Cerebellar nuclear complex (tissue), 1 donor: ENCODE measurements at regions not wholly inside any gene's neighbourhood (a gene's known extent, or its start where the extent isn't known, plus 50 kb on each side); places are given as distances from the start of the nearest gene placed in this dataset.
"Not testable (repeated sequence)": the region's sequence is repeated elsewhere in the genome, so short reads cannot be mapped to it uniquely, and the experiment has no call there.

ENCODE experiments used
- DNase-seq, 2 experiments: peaks; one replicate each; lab custom pipeline; 2025; lab: John Stamatoyannopoulos, UW

DNA sequence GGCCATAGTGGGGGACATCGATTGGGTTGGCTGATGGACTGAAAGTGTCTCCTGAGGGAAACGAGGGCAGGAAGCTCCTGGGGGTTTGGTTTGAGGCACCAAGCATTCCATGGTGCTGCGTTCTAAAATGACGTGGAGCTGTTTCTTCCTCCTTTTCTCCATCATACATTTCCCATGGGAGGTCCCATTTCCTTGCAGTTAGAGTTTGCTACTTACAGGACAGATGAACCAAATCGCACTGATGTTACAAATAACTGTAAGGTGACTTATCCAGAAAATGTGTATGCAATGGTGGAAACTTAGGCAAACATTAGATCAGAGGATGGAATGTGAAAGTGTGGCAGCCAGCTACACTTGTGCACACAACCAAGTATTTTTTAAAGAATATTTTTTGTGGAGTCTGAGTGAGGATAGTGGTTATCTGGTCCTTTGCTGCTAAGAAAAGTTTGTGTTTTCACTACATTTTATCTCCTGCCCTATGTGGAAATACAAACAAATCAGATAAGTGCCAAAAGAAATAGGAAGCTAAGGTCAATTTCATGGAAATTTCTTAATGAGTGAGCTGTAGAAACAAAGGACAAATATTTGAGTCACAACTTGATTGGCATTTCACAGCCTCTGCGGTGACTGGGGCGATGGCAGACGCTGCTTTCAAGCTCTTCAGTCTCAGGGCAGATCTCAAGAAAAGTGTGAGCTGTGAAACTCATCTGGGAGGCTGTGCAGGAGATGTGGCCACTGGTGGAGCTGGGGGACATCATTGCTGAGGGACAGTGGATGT lies 256.2 kb downstream of the TSN start:
- DNase-seq: no peak

DNA sequence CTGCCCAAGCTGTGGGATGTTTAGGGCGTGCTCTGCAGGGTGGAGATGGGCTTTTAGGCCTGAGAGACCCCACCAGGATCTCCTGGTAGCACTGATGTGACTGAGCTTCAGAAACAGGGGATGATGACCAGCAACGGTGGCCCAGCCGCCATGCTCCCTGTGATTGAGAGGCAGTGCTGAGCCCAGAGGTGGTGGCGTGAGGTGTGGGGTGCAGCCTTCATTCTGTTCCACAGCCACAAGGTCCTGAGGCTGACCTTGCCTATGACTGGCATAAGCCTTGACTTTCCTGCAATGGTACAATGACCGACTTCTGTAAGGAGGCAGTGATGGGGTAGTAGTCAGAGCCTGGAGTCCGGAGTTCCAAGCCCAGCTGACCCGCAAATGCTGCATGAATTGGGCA lies 263.3 kb downstream of the TSN start:
- DNase-seq: no peak

DNA sequence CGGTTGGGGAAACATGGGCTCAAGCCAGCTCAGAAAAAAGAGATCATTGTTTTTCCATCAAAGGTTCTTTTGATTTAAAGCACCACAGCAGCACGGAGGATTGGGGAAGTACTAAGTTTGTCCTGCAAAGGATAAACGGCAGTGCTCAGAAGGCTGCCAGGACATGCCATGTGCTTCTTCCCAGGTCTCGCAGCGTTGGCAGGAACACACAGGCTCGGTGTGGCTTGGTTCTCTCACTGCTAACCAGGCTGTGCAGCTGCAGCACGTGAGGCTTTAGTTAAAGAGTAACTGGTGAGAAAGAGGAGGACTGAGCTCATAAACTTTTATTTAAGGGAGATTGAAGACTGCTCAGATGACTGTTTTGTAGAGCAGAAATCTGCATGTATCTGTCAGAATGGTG lies 264.3 kb downstream of the TSN start:
- no peak for DNase-seq

DNA sequence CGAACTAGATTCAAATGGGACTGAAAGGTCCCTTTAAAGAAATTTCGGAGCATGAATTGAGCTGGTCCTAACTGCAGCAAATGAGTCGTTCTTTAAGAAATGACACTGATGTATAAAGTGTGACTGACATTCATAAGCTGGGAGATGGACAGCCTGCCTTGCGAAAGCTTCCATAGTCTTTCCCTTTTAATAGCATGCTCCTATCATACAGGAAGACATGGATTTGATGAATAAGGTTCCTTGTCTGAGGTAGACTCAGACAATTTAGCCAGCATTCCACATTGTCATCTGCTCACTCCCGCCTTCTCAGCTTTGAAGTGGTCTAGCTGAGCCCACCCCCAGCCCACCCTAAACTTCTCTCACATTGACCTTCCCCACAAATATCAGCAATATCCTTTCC lies 264.9 kb downstream of the TSN start:
- DNase-seq: no peak

DNA sequence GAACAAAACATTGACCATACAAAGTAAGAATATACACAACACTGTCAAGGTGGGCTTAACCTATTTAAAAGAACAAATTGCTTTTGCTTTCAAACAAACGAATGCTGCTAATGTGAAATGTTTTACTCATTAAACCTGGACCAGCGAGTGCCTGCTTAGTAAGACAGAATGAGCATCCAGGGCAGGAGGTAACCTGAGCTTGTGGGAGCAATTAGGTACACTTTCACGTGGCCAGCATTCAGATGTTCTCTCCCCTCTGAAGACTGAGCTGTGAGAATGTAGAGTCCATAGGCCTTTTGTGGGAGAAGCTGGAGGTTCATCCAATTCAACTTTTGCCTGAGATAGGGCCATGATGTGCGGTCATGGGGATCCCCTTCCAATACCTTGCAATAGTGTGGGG lies 266.5 kb downstream of the TSN start:
- no peak for DNase-seq

DNA sequence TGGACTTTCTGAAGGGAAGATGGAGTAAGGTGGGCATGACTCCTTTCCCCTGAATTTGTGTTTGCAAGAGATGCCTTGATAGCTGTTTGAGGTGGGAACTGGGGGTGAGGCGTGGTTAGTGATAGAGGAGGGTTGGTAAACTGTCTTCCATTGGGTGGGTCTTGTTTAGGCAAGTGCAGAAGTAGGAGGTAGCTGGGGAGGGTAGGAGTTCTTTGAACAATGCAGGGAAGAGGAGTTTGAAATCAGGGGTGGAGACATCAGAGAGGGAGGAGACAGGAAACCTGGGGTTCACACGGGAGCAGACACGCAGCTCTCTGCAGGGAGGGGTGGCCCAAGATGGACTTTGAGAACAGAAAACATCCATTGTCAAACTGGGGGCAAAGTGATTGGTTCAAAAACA lies 267.1 kb downstream of the TSN start:
- no peak for DNase-seq

DNA sequence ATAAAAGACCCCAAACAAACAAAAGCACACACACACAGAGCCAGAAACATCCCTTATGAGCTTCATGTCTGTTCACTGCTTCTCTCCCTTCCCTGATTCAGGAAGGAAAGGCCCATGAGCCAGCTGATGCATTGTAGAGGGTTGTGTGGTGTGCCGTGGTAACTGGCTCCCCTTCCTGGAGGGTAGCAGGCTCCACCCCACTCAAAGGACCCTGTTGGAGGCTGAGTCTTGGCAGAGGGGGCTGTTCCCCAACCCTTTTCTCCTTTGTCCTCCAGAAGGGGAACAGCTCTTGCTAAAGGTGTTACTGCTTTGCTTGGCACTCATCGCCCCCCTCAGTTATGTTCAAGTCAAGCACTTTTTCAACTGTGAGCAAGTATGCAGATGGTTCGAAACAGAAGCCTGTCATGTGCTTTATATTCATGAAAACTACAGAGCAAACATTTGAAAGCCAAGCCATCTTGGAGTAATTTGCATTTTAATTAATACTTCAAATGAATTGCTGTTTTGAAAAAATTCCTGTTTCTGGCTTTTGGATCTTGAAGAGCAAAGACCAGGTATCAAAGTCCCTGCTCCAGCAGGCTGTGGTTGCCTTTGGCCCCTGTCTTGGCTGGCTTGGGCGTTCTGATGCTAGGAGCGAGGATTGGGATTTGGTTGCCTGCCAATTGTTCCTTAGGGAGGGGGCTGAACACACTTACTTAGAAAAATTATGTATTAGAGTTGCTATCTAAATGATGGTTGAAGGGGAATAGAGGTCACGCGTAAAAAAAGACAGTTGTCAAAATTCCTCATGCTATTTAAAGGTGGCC lies 267.8 kb downstream of the TSN start:
- no peak for DNase-seq

DNA sequence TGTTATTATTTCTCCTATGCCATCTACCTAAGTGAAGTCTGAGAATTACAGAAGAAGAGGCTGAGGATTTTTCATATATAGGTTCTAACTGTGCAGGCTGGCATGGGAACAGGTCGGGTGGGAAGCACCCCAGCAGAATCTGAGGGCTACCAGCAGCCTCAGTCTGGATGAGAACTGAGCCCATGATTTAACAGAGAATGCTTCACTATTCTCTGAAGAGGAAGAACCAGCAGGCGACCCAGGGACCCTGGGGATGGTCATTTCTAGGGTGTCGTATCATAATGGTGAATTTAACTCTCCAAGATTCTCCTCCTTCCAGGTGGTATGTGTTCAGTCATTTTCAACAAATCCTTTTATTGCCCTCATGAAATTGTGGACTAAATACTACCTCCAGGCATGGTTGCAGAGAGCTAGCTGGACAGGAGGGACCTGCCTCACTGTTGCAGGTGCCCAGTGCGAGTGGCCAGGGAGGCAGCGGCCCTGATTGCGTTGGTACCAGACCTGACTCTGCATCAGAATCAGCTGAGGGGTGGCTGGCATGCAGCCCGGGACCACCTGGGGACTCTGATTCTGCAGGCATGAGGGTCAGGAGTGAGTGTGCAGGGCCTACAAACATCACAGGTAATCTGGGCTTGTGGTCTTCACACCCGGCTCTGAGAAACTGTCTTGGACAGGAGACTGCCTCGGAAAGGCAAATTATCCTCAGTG lies 272.2 kb downstream of the TSN start:
- DNase-seq: no peak

DNA sequence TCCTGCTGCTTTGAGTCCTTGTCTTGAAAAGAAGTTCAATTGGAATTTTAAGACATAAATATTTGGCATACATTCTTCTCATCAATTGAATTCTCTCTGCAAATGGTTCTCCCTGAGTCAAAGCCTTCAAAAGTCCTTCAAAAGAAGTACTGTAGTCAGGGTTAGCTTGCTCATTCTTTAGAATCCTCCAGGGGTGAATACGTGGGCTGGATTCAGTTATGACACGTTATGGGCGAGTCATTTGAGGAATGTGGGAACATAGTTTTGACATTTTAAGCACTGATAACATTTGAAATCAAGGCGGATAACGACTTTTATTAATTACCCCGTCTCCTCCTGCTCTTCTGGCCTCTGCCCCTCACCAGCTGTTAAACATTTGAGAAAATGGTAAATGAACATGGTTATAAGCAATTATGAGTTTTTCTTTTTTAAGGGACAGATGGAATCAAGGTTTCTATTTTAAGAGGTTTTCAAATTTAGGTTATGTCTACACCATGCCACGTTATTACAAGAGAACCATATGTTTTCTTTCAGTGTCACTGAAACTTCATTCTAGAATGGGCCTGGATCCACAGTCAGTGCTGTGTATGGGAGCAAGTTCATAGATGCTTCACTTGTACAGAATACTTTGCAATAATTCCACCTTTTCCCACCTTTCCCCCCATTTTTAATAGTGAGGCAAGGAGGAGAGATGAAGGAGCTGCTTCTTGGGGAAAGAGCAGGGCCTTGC lies 273.1 kb downstream of the TSN start:
- no peak for DNase-seq

DNA sequence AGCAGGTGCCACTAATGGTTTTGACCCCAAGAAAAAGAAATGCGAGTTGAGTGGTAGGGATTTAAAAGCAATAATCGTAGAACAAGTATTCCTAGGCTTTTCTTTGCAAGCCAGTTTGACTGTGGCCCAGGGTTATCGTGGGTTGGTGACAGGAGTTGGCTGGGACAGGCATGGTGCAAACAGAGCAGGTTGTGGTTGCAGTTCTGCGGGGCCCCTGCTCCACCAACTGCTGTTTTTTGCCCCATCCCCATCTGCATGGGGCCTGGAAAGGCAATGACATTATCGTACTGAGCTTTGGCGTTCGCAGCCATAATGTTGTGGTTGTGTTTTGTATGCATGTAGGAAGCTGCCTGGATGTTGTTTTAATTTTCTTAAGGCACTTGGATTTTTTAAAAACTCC lies 274.0 kb downstream of the TSN start:
- DNase-seq: no peak

DNA sequence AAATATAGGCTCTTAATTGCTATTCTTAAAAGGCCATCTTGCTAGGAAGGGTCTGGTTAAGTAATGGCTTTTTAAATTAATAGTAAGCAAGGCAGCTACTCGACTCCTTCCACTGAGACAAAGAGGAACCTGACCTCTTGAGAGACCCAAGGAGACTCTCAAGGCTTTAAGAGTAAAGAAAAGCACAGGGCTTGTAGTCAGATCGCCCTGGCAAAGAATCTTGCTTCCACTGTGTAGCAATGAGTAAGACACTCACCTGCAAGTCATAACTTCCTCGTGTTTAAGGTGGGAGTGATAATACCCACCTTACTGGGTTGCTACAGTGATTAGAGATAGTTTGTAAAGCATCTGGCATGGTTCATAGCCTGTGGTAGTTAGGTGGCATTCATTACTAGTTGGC lies 274.5 kb downstream of the TSN start:
- no peak for DNase-seq

DNA sequence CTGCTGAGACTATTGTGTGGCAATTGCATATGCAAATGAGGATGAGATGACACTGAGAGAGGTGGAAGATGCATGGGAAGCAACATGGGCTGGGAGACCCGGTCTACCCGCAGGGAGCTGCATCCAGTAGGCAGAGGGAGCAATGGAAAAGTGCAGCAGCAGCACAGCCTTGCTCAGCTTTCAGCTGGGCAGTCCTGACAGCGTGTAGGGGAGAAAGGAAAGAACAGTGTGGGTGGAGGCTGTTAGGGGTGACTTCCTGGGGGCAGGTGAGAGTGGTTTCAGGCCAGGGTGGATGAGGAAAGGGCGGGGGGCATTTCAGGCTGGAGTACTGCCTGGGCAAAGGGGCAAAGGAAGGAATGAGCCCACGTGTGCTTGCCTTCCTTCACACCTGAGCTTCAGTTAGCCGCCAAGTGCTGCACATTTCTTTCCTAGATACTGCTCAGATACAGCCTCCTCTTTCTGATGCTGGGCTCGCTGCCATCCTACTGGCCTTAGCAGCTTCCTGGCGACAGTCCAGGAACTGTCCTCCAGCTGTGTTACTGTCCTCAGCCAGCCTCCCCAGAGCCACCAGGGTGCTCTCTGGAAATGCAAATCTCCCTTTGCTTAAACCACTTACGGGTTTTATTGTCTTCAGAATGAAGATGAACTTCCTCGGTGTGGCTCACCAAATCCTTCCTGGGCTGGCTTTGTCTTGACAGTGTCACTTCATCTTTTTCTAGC lies 276.3 kb downstream of the TSN start:
- DNase-seq: no peak

DNA sequence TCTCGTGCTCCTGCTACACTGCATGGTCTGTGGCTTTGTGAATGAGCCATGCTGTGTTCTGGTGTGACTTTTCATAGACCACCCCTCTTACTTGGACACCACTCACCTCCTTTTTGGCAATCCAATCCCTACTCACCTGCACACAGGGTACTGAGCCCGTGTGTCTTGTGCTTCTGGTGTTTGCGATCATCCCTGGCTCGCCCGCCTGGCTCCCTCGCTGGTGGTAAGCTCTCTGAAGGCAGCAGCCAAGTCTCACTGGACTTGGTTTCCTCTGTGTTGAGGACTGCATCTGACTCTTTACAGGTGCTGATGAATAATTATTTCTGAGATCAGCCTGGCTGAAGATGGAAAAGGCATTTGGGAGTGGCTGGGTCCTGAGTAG lies 276.8 kb downstream of the TSN start:
- DNase-seq: no peak

DNA sequence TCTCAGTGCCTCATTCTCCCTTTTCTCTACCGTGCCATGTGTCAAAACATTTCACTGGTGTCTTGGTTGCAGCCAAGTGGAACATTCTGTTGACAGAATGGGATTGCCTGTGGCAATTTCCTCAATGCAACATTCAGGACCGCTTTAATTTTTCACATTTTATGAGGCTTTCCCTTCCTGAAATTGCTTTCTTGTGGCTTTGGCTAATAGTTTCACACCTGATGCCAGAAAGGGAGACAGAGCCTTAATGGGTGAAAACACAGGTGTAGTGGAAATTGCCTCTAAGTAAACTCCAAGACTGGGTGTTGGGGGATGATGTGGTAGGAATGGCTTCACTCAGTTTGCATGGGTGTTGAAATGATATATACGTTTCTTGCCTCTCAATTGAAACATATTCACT lies 278.3 kb downstream of the TSN start:
- no peak for DNase-seq

DNA sequence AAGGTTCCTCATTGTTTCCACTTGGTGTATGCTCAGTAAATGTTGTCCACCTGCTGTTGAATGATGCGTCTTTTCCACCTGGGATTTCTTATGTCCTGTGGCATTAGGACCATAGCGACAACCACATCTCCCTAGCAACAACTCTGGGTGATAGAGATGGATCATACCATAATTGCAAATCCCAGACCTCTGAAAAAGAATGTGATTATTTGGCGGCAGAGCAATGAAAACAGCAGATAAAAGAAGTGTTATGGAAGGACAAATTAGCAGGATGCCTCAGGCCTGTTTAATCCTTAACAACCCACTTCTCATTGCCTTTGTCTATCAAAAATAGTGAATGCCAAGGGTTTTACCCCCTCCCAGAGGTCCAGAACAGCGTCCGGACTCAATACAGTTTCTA lies 278.9 kb downstream of the TSN start:
- no peak for DNase-seq

DNA sequence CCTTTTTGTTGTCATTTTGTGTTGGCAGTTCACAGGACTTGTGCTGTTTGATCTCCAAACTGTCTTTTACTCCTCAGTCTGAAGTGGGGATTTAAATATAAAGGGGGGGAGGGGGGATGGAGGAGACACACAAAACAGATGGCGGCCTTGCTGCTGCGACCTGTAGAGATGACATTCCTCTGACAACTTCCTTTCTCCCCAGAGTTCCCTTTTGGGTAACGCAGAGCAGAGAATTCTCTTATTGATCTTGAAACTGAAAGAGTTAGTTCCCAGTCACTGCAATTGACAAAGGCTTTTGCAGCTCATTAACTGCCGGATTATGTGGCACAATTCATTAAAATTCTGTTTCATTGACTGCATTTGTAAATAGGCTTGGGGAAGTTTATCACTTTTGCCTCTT lies 279.3 kb downstream of the TSN start:
- no peak for DNase-seq

DNA sequence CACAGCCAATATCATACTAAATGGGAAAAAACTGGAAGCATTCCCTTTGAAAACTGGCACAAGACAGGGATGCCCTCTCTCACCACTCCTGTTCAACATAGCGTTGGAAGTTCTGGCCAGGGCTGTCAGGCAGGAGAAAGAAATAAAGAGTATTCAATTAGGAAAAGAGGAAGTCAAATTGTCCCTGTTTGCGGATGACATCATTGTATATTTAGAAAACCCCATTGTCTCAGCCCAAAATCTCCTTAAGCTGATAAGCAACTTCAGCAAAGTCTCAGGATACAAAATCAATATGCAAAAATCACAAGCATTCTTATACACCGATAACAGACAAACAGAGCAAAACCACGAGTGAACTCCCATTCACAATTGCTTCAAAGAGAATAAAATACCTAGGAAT lies 283.4 kb downstream of the TSN start:
- DNase-seq: not testable (repeated sequence)

DNA sequence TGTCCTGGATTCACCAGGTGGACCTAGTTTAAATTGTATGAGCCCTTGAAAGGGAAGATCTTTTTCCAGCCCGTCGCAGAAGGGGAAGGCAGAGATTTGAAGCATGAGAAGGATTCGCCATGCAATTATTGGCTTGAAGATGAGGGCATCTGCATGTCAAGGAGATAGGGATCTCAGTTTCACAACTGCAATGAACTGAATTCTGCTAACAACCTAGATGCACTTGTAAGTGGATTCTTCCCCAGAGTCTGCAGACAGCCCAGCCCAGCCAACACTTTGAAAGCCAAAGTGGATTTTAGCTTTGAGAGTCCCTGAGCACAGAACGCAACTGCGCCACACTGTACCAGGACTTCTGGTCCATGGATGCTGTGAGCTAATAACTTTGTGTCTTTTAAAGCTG lies 286.0 kb downstream of the TSN start:
- DNase-seq: no peak

DNA sequence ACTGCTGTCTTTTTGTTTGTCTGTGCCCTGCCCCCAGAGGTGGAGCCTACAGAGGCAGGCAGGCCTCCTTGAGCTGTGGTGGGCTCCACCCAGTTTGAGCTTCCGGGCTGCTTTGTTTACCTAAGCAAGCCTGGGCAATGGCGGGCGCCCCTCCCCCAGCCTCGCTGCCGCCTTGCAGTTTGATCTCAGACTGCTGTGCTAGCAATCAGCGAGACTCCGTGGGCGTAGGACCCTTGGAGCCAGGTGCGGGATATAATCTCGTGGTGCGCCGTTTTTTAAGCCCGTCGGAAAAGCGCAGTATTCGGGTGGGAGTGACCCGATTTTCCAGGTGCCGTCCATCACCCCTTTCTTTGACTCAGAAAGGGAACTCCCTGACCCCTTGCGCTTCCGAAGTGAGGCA lies 296.2 kb downstream of the TSN start:
- DNase-seq: not testable (repeated sequence)

DNA sequence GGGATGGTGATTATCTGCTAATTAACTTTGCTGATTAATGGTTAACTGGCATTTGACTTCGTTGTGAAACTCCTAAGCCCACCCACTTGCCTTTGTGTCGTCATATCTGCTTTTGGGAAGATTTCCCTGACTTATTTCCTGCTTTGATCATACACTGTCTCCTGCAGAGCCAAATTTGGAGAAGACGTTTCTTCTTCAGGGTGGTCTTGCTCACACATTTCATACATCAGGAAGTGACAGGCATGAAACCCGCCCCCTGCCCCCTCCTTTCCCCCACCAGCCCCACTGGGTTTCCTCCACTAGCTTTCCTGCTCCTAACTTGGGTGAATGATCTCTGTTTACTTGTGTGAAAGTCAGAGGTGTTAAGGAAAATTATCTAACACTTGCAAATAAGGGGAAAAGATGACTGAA lies 300.1 kb downstream of the TSN start:
- no peak for DNase-seq

DNA sequence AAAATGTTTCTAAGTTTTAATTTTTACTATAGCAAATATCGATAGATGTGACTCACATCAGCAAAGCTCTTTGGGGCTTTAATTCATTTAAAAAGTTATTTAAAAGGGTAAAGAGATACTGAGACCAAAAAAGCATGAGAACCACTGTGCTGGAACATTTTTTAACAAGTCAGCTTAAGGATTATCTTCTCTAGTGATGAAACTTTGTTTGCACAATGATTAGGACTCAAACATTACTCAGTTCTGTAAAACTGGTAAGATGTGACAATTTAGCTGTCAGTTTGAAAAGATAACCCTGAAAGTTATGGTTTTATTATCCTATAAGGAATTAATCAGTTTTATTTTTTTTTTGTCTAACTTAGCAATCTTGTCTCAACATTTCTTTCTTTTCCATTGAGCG lies 301.4 kb downstream of the TSN start:
- no peak for DNase-seq

DNA sequence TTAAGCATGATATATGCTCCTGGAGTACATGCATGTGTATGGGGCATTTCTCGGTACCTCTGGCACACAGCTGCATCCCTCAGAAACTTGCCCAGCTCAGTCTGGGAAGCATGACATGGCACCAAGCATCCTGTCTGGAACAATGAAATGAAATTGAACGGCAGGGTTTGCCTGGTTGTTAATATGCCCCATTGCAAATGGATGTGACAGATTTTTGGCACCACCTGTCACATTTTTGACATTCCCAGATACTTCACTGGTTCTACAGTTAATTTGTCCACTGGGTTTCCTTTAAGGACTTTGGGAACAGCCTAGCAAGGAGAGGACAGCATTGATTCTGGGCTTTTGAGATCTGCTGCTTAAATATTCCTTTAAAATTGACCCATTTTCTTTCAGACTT lies 305.8 kb downstream of the TSN start:
- no peak for DNase-seq
